Heart left ventricle (tissue), 16 donors: ENCODE measurements at regions not wholly inside any gene's neighbourhood (a gene's known extent, or its start where the extent isn't known, plus 50 kb on each side); places are given as distances from the start of the nearest gene placed in this dataset.
A peak's percentile ranks its signal among the peaks of the same experiment; 100 is the strongest.

Source experiments
- ATAC-seq, 4 donors: fragments of 200-7000 bp; cut with Tn5 transposase; one replicate each; pipeline ENCODE4 v1.9.1; 2020 to 2022; ENCODE audit warnings: moderate library complexity in 4 of 4, mild to moderate bottlenecking in 3 of 4, moderate number of reproducible peaks in 1 of 4
- DNase-seq, 5 donors: peaks; one replicate each; pipeline ENCODE4 v3.0.0-alpha.2; 2020
- H3K27ac ChIP-seq, 12 donors: fragments of 200-600 bp; sonication (generic) in 4 of 12; one replicate each; pipeline versions ENCODE4 v1.5.0 to v1.8.0; 2016 to 2022; ENCODE audit warnings: mild to moderate bottlenecking in 2 of 12
- H3K27me3 ChIP-seq, 9 donors: fragments of 200-600 bp; sonication (generic) in 2 of 9; one replicate each; pipeline versions ENCODE4 v1.5.1 to v1.8.0; 2016 to 2022; ENCODE audit warnings: mild to moderate bottlenecking in 3 of 9
- H3K36me3 ChIP-seq, 9 donors: fragments of 200-600 bp; sonication (generic) in 2 of 9; one replicate each; pipeline versions ENCODE4 v1.5.0 to v1.8.0; 2018 to 2022; ENCODE audit warnings: mild to moderate bottlenecking in 2 of 9
- H3K4me1 ChIP-seq, 12 donors: fragments of 200-600 bp; sonication (generic) in 4 of 12; one replicate each; pipeline versions ENCODE4 v1.5.0 to v1.8.0; 2016 to 2022; ENCODE audit warnings: mild to moderate bottlenecking in 3 of 12
- H3K4me3 ChIP-seq, 12 donors: fragments of 200-600 bp; sonication (generic) in 4 of 12; one replicate each; pipeline versions ENCODE4 v1.5.0 to v1.8.0; 2017 to 2022; ENCODE audit warnings: mild to moderate bottlenecking in 9 of 12, moderate library complexity in 4 of 12
- H3K9me3 ChIP-seq, 12 donors: fragments of 200-600 bp; sonication (generic) in 4 of 12; one replicate each; pipeline versions ENCODE4 v1.5.0 to v1.8.0; 2016 to 2022; ENCODE audit warnings: mild to moderate bottlenecking in 1 of 12
- POLR2A ChIP-seq, 2 donors: fragments of 450-650 bp; IDR thresholded peaks; one replicate each; pipeline ENCODE4 v1.6.1; 2017; ENCODE audit warnings: antibody characterized with exemption in 2 of 2, mild to moderate bottlenecking in 2 of 2, moderate library complexity in 2 of 2
- WGBS, 4 donors: extraction: QIAGEN DNeasy Blood & Tissue Kit in 2 of 4; methylation state at CpG; one replicate each; pipeline versions ENCODE4 v1.1.5 to v1.1.7; 2013 to 2018; 5-methylcytosine and 5-hydroxymethylcytosine counted together
- intact Hi-C, 10 donors: fragments of 100-400 bp; cut with DNase I; formaldehyde crosslinking; loops; one replicate each; pipeline versions ENCODE4 v1.11.1 to v1.14.2; 2022
- TF ChIP-seq, protein P1 (sequence below), 12 donors: fragments of 200-600 bp; sonication (generic) in 4 of 12; IDR thresholded peaks; one replicate each; pipeline versions ENCODE4 v1.5.0 to v1.8.0; 2018 to 2022; ENCODE audit warnings: antibody characterized with exemption in 12 of 12, mild to moderate bottlenecking in 5 of 12
- donor health status: ischemic (EF 13 %, LVEDD 7.1; RV severe dilation, severe dysfunction).
- donor health status: healthy with polysubstance abuse.
- donor health status: DM: no; HTN: yes; CAD: no.
- donor health status: DM: no; HTN: no; CAD: no.
- donor health status: ischemic (EF 25% LVEDD 6.9; RV normal size, moderate dysfunction).
- donor health status: ischemic (EF 25% LVEDD 5.7; RV mildly dilated, moderate dysfunction).
- donor health status: healthy.
- donor health status: DM: yes; HTN: yes; CAD: no.
- donor health status: ischemic (EF 35%, LVEDD 5.7; RV mildly dilated, moderate dysfunction).
- donor health status: nonischemic (EF 11% LVEDD 7.7; RV severe dilation, severe dysfunction).
- donor health status: DM: yes; HTN: yes; CAD: no.
- donor health status: PGD.
- donor health status: ischemic (EF 29% LVEDD 5.4; RV normal size, mild dysfunction).
- donor health status: nonischemic (EF 23%, LVEDD 6.1; RV moderate dilation, normal function).

- peaks cover 0 to 22% (median 8%) of the 10 kb centered on the region in 12 donors for H3K4me1 ChIP-seq
- H3K27me3 ChIP-seq: peaks cover 0 to 4% (median 0%) of the 10 kb centered on the region in 9 donors
- peak overlapping the region in 10 of 12 donors; percentile 7 to 80 (median 50) for H3K27ac ChIP-seq
- intact Hi-C loops: no loop called here
- WGBS, 4 donors: 43 to 52% (median 49%) methylated on average over 20 of the region's 20 CpGs
- peak overlapping the region in 6 of 12 donors; percentile 3 to 27 (median 11) for H3K4me3 ChIP-seq
- DNase-seq (no peak), ATAC-seq (peak; percentile 38 to 70 (median 48))
- no peaks in the 10 kb centered on the region for H3K9me3 ChIP-seq
- TF ChIP-seq POLR2A (IDR thresholded peaks at IDR 0.05): no peak
- TF ChIP-seq, protein P1, sequence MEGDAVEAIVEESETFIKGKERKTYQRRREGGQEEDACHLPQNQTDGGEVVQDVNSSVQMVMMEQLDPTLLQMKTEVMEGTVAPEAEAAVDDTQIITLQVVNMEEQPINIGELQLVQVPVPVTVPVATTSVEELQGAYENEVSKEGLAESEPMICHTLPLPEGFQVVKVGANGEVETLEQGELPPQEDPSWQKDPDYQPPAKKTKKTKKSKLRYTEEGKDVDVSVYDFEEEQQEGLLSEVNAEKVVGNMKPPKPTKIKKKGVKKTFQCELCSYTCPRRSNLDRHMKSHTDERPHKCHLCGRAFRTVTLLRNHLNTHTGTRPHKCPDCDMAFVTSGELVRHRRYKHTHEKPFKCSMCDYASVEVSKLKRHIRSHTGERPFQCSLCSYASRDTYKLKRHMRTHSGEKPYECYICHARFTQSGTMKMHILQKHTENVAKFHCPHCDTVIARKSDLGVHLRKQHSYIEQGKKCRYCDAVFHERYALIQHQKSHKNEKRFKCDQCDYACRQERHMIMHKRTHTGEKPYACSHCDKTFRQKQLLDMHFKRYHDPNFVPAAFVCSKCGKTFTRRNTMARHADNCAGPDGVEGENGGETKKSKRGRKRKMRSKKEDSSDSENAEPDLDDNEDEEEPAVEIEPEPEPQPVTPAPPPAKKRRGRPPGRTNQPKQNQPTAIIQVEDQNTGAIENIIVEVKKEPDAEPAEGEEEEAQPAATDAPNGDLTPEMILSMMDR (IDR thresholded peaks at IDR 0.05): peak in 2 of 12 donors; percentile 24 to 32
- H3K36me3 ChIP-seq: no peaks in the 10 kb centered on the region
Observed at GRCh38 chr1:29900104-29900679, 663.9 kb downstream of the PTPRU start.

DNA sequence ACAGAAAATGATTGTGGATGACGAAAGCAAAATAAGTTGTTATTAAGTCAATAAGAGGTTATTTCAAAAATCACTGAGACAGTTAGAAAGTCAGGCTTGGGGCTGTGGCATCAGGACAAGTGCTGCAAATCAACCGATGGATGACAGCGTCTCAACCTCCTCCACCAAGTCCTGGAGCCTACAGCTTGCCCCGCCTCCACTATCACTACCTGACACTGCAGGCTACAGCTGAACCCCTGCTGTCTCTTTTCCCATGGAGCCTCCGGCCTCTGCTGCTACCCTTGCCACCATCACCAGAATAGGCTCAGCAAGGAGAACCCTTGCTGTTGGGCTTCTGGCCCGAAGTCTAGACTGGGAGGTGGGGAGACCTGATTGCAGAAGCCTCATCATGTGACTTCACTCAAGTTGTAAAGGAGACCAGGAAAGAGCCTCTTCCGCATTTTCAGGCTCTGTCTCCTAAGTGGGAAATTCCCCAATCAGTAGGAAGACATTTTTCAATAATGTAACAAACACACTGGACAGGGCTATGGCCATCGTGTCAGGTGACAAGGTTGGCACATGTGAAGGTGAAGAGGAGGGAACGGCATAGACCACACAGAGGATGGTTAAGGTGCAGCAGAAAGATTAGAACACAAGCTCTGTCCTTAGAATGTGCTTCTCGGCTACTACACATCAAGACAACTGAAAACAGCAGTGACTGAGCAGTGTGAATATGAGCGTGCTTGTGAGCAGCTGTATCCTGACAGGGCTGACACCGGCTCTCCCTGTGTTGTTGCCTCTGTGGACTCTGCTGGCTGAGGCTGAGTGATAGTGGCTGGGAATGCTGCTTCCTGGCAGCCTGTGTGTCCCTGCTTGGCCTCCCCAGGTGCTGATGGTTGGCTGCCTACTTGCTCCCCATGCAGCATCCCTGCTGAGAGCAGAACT, 660.7 kb downstream of the PTPRU start:
- Histone ChIP-seq H3K27ac (no peak overlapping the region), H3K4me1 (peaks cover 0 to 21% (median 8%) of the 10 kb centered on the region in 12 donors), H3K4me3 (no peak overlapping the region), H3K9me3 (no peaks in the 10 kb centered on the region), H3K36me3 (no peaks in the 10 kb centered on the region), H3K27me3 (peaks cover 0 to 4% (median 0%) of the 10 kb centered on the region in 9 donors)
- intact Hi-C loops: no loop called here
- 49 to 63% (median 55%) methylated on average over 11 to 12 of the region's 12 CpGs for WGBS, 4 donors
- ATAC-seq (no peak), DNase-seq (no peak)
- TF ChIP-seq, protein P1 (IDR thresholded peaks at IDR 0.05): no peak
- TF ChIP-seq POLR2A (IDR thresholded peaks at IDR 0.05): no peak

DNA sequence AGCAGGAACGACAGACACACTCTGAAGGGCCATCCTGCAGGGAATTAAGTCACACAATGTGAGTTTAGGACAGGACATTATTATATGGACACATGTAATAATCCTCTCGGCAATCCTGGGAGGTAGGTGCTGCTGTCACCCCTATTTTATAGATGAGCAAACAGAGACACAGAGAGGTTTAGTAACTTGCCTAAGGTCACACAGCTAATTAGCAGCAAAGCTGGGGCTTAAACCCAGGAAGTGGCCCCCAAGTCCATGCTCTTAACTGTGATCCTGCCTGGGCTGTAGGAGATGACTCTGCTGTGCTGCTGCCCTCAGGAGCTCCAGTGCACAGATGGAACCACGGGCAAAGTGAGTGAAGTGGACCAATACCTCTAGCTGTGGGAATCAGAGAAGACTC, 660.0 kb downstream of the PTPRU start:
- Histone ChIP-seq H3K9me3 (no peaks in the 10 kb centered on the region), H3K27ac (no peak overlapping the region), H3K4me1 (peaks cover 0 to 15% (median 3%) of the 10 kb centered on the region in 12 donors), H3K4me3 (no peak overlapping the region), H3K27me3 (peaks cover 0 to 4% (median 0%) of the 10 kb centered on the region in 9 donors), H3K36me3 (no peaks in the 10 kb centered on the region)
- 84 to 93% (median 92%) methylated on average over 3 of the region's 3 CpGs for WGBS, 4 donors
- intact Hi-C loops: no loop called here
- no peak for DNase-seq
- ATAC-seq: no peak
- no peak for TF ChIP-seq POLR2A (IDR thresholded peaks at IDR 0.05)
- TF ChIP-seq, protein P1 (IDR thresholded peaks at IDR 0.05): no peak

- Histone ChIP-seq H3K9me3 (no peaks in the 10 kb centered on the region), H3K27me3 (peaks cover 0 to 5% (median 0%) of the 10 kb centered on the region in 9 donors), H3K36me3 (no peaks in the 10 kb centered on the region), H3K4me1 (peaks cover 0 to 5% (median 0%) of the 10 kb centered on the region in 12 donors), H3K4me3 (no peak overlapping the region), H3K27ac (no peak overlapping the region)
- ATAC-seq: no peak
- DNase-seq: no peak
- TF ChIP-seq, protein P1 (IDR thresholded peaks at IDR 0.05): no peak
- no peak for TF ChIP-seq POLR2A (IDR thresholded peaks at IDR 0.05)
- intact Hi-C loops: no loop called here
- WGBS, 4 donors: 79 to 85% (median 80%) methylated on average over 4 of the region's 4 CpGs
Observed at GRCh38 chr1:29895201-29895600, 658.9 kb downstream of the PTPRU start.
